ENCODE measurements at regions not wholly inside any gene's neighbourhood (a gene's known extent, or its start where the extent isn't known, plus 50 kb on each side); places are given as distances from the start of the nearest gene placed in this dataset.
"Not testable (repeated sequence)": the region's sequence is repeated elsewhere in the genome, so short reads cannot be mapped to it uniquely, and the experiment has no call there.

DNA sequence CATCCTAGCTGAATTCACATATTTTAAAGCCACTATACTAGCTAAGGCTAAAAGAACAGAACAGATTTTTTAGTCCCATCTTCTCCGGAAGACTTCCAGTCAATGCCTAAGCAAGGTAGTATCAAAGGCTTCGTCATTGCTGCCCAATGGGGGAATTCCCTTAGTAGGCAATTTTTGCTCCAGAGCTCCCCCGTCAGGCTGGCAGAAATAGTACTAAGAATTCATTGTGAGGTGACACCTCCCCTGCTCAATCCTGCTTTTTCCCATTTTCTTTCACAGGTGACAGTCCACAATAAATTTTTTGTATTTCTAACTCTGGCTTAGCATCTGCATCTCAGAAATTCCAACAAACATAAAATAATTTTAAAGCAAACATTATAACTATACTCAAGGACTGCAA, 52.8 kb upstream of the SRSF6 start:
- H3K27me3 Mint-ChIP-seq = peaks cover 28% of the 10 kb centered on the region
- peak; percentile 13 to 40 for DNase-seq
- no peak for ATAC-seq
- no peak overlapping the region for H3K27ac Mint-ChIP-seq
- no peaks in the 10 kb centered on the region for H3K4me1 Mint-ChIP-seq
- no peak overlapping the region for H3K4me3 Mint-ChIP-seq
- peaks cover 0 to 6% of the 10 kb centered on the region in 2 donors for H3K9me3 Mint-ChIP-seq

DNA sequence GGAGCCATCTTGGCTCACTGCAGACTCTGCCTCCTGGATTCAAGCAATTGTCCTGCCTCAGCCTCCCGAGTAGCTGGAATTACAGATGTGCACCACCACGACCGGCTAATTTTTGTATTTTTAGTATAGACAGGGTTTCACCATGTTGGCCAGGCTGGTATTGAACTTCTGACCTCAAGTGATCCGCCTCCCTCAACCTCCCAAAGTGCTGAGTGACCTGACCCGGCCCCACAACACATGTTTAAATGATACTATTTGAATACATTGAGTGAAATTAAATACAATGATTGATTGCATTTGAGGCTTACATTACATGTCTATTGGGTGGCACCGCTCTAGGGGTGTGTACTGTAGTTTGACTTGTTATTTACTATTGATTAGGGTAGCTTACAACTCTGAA, 56.8 kb upstream of the SRSF6 start:
- H3K9me3 Mint-ChIP-seq, ATAC-seq, DNase-seq, H3K4me1 Mint-ChIP-seq, H3K27ac Mint-ChIP-seq, H3K27me3 Mint-ChIP-seq, H3K4me3 Mint-ChIP-seq: not testable (repeated sequence)

DNA sequence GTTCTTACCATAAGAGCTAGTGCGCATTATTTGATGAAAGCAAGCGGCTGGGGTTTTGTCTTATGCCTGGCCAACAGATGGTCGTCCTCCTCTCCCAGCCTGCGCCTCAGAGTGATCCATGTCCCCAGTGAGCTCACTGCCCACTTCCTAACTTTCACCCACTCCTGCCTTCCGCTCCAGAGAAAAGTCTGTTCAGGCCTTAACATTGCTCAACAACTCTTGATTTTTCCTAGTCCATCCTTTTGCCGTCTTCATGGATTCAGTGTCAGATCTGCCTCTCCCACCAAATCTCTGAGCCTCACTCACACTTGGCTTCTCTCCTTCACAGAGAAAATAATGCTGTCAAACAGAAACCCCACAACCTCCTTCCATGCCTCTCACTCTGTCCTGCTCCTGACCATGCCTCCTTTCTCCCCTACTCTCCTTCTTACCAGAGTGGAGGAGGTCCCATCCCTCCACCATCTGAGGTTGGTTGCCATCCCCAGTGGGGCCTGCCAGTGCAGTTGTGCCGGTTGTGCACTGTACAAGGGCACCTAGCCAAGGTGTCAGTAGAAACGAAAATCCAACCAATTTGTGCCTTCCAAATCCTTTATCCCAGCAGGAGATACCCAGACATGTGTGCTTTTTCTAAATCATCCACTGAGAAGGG, 58.9 kb upstream of the SRSF6 start:
- Mint-ChIP-seq H3K4me1 (no peaks in the 10 kb centered on the region), H3K27me3 (peaks cover 7% of the 10 kb centered on the region), H3K27ac (no peak overlapping the region), H3K4me3 (no peak overlapping the region), H3K9me3 (no peaks in the 10 kb centered on the region)
- no peak for ATAC-seq
- DNase-seq = no peak

DNA sequence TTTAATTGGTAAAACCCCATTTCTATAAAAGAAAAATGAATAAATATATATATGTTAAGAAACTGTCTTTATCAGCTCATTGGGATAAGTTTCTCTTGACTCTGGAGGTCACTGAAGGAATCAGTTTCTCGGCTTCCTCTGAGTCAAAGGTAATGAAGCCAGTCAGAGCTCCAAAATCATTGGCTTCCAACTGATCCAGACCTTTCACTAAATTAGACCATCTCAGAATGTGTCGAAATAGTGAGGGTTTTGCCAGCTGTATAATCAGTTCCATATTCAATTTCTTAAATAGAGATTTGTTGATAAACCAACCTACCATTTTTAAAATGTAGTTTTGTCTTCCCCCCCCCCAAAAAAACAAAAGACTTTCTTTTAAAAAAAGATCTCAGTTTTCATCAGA, 60.5 kb upstream of the SRSF6 start:
- Mint-ChIP-seq H3K27ac (no peak overlapping the region), H3K4me1 (no peaks in the 10 kb centered on the region), H3K4me3 (no peak overlapping the region), H3K9me3 (no peaks in the 10 kb centered on the region), H3K27me3 (peaks cover 7% of the 10 kb centered on the region)
- DNase-seq = no peak
- ATAC-seq = no peak

DNA sequence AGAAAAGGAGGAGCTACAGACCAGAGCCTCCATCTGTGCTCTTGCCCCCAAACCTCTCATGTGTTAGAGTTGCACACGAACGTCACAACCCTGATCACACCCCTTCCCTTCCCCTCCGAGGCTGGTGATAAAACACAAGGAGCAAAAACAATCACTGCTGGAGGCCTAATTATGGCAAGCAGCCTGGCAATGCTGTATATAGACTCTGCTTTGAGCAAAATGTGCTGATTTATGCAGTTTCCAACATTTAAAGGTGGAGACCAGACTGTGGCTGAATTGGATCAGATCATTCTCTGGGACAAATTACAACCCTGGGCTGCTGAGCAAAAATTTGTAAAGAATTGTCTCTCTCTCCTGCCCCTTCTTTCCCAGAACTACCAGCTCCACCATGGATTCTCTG, 64.6 kb upstream of the SRSF6 start:
- Mint-ChIP-seq H3K4me1 (no peaks in the 10 kb centered on the region), H3K27ac (no peak overlapping the region), H3K4me3 (no peak overlapping the region), H3K9me3 (no peaks in the 10 kb centered on the region), H3K27me3 (peaks cover 20% of the 10 kb centered on the region)
- no peak for DNase-seq
- no peak for ATAC-seq

DNA sequence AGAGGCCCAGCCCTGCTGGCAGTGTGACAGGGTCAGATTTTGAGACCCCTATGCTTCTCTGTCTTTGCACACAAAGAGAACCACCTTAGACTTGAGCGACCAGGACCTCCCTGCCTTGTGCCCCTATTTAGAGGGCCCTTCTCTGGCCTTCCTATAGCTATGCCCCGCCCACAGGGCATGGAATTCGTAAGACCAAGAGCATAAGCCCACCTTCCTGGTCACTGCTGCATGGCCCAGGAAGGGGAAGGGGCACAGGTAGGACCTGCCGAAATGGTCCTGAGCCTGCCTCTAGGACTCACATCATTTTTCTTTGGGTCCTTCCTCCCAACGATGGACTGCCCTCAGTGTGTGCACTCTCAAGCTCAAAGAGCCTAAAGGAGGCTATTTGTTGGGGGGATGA, 65.1 kb upstream of the SRSF6 start:
- no peaks in the 10 kb centered on the region for H3K4me1 Mint-ChIP-seq
- DNase-seq = no peak
- no peak overlapping the region for H3K27ac Mint-ChIP-seq
- no peaks in the 10 kb centered on the region for H3K9me3 Mint-ChIP-seq
- ATAC-seq = no peak
- H3K27me3 Mint-ChIP-seq = peaks cover 25% of the 10 kb centered on the region
- no peak overlapping the region for H3K4me3 Mint-ChIP-seq

DNA sequence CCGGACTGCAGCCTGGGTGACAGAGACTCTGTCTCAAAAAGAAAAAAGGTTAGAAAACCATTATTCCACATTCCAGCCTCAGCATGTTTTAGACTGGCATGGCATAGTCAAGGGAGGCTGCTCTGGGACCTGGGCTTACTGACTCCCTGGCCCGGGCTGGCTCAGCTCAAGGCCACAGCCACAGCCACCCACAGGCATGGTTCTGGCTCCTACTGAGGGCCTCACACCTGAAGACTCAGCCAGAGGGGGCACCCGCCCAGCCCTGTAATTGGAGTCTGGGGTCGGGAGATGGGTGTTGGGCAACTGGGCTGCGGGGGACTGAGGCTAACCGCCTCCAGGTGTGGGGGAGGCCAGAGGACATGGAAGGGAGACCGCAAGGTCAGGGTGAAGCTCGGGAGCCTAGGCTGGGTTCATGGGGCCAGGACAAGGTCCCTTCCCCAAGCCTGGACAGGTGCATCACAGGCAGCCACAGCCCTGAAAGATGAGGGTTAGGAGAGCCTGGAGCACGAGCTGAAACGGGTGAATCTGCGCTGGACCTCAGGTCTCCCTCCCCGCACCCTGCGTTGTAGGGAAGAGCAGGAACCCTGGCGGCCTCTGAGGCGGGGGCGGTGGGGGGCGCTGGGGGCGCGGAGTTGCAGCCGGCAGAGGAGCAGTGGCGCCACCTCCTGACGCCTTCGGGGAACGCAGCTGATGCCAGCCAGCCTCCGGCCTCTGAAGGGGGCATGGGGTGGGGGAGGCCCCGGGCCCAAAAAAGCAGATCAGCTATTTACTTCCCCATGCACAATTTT, 67.7 kb upstream of the SRSF6 start:
- no peak overlapping the region for H3K27ac Mint-ChIP-seq
- ATAC-seq (no peak), DNase-seq (no peak)
- no peaks in the 10 kb centered on the region for H3K4me1 Mint-ChIP-seq
- peaks cover 27% of the 10 kb centered on the region for H3K27me3 Mint-ChIP-seq
- H3K9me3 Mint-ChIP-seq = no peaks in the 10 kb centered on the region
- no peak overlapping the region for H3K4me3 Mint-ChIP-seq

DNA sequence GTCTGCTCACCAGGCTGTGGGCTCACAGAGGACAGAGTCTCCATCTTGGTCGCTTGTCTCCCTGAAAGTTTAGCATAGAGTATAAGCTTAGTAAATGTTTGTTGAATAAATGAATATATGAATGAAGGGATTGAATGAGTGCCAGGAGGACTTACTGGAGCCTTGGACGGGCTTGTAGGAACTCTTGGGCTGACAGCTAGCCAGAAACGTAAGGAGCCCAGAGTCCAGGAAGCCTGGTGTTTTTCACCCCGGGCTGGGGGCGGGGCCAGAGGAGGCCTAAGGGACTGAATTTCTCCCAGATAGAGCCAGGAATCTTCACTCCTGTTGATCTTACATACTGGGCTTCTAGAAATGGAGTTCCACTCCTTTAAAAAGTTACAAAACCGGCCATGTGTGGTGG, 68.5 kb upstream of the SRSF6 start:
- H3K27me3 Mint-ChIP-seq = peaks cover 27% of the 10 kb centered on the region
- H3K27ac Mint-ChIP-seq = no peak overlapping the region
- H3K9me3 Mint-ChIP-seq = no peaks in the 10 kb centered on the region
- ATAC-seq = no peak
- DNase-seq = no peak
- no peaks in the 10 kb centered on the region for H3K4me1 Mint-ChIP-seq
- no peak overlapping the region for H3K4me3 Mint-ChIP-seq

DNA sequence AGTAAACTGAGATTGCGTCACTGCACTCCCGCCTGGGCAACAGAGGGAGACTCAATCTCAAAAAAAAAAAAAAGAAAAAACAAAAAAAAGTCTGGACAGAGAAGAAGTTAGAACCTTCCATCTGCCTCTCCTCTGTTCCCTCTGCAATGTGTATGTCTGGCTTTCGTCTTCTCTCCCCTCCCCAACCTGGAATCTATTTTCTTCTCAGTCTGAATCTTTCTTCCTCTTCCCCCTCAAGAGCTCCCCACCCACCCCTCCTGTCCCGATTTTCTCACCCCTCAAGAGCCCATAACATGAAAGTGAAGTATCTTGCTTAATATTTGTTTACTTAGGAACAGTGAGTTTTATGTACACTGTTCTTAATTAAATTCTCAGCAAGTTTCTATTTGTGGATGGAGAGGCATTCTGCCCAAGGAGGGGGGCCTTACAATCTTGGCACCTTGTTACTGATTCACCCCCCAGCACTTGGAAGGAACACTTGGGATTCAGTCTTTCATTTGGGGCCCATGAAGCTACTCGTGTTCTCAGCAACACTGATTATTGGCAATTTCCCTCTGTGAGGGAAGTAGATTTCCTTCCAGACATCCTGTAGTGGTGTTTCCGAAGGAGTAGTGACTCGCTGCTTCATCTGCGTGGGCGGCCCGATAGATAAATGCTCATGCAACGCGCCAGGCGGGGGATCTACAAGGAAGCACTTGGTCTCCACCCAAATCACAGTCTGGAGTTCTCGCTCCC, 69.3 kb upstream of the SRSF6 start:
- H3K4me3 Mint-ChIP-seq = no peak overlapping the region
- DNase-seq = no peak
- H3K27me3 Mint-ChIP-seq = peaks cover 34% of the 10 kb centered on the region
- H3K4me1 Mint-ChIP-seq = no peaks in the 10 kb centered on the region
- no peak overlapping the region for H3K27ac Mint-ChIP-seq
- ATAC-seq = no peak
- no peaks in the 10 kb centered on the region for H3K9me3 Mint-ChIP-seq

DNA sequence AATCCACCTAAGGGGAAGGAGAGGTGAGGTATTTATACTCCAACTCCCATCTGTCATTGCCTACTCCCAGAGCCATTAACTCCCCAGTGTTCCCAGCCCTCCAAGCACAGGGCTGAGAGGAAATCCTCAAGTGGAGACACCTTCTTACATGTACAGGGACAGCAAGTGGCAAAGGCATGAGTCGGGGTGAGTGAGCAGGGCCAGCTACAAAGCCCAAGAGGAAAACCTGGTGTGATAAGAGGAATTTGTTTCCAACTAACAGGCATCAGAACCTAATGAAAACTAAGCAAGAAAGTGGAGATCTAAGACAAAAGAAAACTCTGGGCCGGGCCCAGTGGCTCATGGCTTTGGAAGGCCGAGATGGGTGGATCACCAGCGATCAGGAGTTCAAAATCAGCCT, 70.0 kb upstream of the SRSF6 start:
- Mint-ChIP-seq H3K27me3 (peaks cover 38% of the 10 kb centered on the region), H3K4me3 (no peak overlapping the region), H3K4me1 (no peaks in the 10 kb centered on the region), H3K27ac (no peak overlapping the region), H3K9me3 (no peaks in the 10 kb centered on the region)
- ATAC-seq (no peak), DNase-seq (no peak)

DNA sequence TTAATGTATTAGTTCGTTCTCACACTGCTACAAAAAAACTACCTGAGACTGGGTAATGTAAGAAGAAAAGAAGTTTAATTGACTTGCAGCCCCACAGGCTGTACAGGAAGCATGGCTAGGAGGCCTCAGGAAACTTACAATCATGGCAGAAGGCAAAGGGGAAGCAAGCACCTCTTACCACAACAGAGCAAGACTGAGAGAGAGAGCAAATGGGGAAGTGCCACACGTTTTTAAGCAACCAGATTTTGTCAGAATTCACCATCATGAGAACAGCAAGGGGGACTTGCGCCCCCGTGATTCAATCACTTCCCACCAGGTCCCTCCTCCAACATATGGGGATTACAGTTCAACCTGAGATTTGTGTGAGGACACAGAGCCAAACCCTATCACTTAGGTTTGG, 70.8 kb upstream of the SRSF6 start:
- ATAC-seq = no peak
- H3K27me3 Mint-ChIP-seq = peaks cover 38% of the 10 kb centered on the region

DNA sequence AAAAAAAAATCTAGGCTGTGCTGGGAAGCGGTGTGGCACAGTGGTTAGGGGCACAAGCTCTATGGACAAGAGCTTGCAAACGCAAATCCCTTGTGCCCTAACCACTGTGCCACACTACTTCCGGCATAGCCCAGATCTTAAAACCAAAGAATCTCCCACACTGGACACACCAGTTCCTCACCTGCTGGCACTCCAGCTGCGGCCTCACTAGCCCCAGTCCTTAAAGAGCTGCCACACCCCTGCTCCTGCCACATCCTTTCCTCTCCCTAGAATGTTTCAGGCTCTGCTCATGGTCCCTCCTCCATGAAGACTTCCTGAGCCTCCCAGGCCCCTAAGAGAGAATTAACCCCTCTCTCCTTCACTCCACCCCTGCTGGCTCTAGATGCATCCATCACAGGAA, 71.8 kb upstream of the SRSF6 start:
- H3K9me3 Mint-ChIP-seq = no peaks in the 10 kb centered on the region
- peaks cover 31% of the 10 kb centered on the region for H3K27me3 Mint-ChIP-seq
- no peaks in the 10 kb centered on the region for H3K4me1 Mint-ChIP-seq
- H3K27ac Mint-ChIP-seq = no peak overlapping the region
- DNase-seq (no peak), ATAC-seq (no peak)
- H3K4me3 Mint-ChIP-seq = no peak overlapping the region

More for the DNA sequence above, 70.8 kb upstream of the SRSF6 start:
- no peak for DNase-seq
- H3K9me3 Mint-ChIP-seq = no peaks in the 10 kb centered on the region
- H3K27ac Mint-ChIP-seq = no peak overlapping the region
- H3K4me3 Mint-ChIP-seq = no peak overlapping the region
- no peaks in the 10 kb centered on the region for H3K4me1 Mint-ChIP-seq

DNA sequence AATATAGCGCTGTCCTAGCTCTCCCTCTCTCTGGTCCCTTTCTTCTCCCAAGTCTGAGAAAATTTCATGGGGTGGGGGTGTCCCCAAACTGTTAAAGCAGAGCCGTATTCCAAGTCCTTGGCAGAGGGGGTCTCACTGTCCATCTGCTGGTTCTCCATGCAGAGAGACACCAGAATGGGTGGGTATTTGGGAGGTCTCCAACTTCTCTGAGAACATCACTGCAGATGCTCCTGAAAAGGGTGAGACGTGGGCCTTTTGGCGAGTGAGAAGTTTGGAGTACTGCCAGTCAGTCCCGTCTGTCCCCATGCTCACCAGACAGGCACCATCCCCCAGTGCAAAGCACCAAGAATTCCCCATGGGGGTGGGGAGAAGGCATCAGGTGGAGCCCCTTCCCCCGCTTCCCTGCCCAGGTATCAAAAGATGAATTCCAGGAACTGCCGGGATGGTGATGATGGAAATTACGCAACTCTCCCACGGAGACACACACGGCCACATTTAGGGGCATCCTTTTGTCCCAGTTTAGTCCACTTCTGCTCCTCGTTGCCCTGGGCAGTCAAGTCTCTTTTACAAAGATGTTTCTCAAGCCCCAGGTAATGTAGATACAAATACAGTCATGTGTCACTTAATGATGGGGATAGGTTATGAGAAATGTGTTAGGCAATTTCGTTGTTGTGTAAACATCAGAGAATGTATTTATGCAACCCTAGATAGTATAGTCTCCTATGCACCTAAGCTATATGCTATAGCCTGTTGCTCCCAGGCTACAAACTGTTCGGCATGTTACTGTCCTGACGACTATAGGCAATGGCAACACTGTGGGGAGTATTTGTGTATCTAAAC, 73.4 kb upstream of the SRSF6 start:
- H3K27ac Mint-ChIP-seq = no peak overlapping the region
- no peak overlapping the region for H3K4me3 Mint-ChIP-seq
- ATAC-seq (no peak), DNase-seq (no peak)
- H3K9me3 Mint-ChIP-seq = no peaks in the 10 kb centered on the region
- H3K4me1 Mint-ChIP-seq = no peaks in the 10 kb centered on the region
- peaks cover 29% of the 10 kb centered on the region for H3K27me3 Mint-ChIP-seq

DNA sequence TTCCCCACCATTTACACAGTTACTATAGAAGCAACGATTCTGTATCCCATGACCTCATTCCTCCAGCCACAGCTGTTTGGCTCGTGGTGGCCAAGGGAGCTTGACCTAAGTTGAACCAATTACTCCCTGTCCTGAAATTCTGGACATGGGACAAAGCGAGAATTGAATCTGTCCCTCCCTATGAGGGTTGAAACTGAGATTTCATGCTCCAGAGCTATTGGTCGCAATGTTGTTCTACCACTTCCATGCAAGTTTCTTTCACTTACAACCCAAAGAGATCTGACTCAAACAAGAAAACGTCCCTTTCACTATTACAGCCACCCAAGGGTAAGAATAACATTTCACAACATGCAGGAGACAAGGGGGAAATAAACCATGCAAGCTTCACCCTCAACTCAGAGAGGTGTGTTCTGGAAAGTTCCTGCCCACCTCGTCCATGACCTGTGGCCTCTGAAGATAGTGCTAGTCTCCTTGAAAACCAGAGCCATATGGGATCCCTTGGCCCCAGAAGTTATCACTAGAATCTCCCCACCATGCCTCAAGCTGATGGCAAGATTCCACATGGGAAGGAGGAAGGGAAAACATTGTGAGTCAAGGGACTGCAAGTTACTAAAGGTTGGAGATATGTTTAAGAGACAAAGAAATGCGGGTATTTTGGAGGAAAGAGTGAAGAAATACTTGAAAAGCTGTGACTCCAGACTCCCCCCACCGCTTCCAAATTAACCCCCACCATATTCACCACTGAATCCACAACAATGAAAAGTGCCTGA, 74.5 kb upstream of the SRSF6 start:
- no peaks in the 10 kb centered on the region for H3K9me3 Mint-ChIP-seq
- H3K27me3 Mint-ChIP-seq = peaks cover 29% of the 10 kb centered on the region
- ATAC-seq (no peak), DNase-seq (no peak)
- H3K27ac Mint-ChIP-seq = no peak overlapping the region
- no peaks in the 10 kb centered on the region for H3K4me1 Mint-ChIP-seq
- H3K4me3 Mint-ChIP-seq = no peak overlapping the region

DNA sequence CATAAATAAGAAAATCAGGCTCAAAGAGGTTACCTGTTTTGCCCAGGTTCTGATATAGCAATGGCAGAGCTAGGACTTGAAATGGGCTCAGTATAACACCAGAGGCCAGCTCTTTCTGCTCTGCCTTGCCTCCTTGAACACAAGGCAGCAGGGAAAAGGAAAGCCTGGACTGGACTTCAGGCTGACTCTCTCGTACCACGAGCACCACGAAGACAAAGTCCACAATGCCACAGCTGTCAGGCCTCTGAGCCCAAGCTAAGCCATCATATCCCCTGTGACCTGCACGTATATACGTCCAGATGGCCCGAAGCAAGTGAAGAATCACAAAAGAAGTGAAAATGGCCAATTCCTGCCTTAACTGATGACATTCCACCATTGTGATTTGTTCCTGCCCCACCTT, 75.6 kb upstream of the SRSF6 start:
- H3K4me1 Mint-ChIP-seq, H3K4me3 Mint-ChIP-seq, H3K27ac Mint-ChIP-seq, H3K9me3 Mint-ChIP-seq, ATAC-seq, DNase-seq: not testable (repeated sequence)
- H3K27me3 Mint-ChIP-seq = peaks cover 21% of the 10 kb centered on the region

Measured in stimulated activated naive CD8-positive, alpha-beta T cell treated with anti-CD3 and anti-CD28 coated beads, Interleukin-15, amount 100 ng/mL, for 72 hours (primary cell).